Lung (tissue), 11 donors: ENCODE measurements at regions not wholly inside any gene's neighbourhood (a gene's known extent, or its start where the extent isn't known, plus 50 kb on each side); places are given as distances from the start of the nearest gene placed in this dataset.

Experiments
- ATAC-seq: fragments of 200-7000 bp; cut with Tn5 transposase; one replicate; pipeline ENCODE4 v1.9.1; 2020; ENCODE audit warnings: moderate number of reproducible peaks; ENCODE audit not compliant: insufficient read depth, low FRiP score
- DNase-seq, 3 donors: peaks; one replicate each; pipeline ENCODE4 v3.0.0-alpha.2; 2013 to 2017
- H3K27ac ChIP-seq, 2 donors: one replicate each; pipeline ENCODE4 v1.5.1; 2013; ENCODE audit warnings: mild to moderate bottlenecking in 2 of 2, moderate library complexity in 2 of 2, control low read depth in 1 of 2, inconsistent platforms in 1 of 2, low read depth in 1 of 2, low read length in 1 of 2
- H3K27me3 ChIP-seq, 3 donors: one replicate each; pipeline ENCODE4 v1.5.1; 2013; ENCODE audit warnings: low read length in 2 of 3; ENCODE audit not compliant: control insufficient read depth in 3 of 3, insufficient read depth in 3 of 3
- H3K36me3 ChIP-seq, 4 donors: one replicate each; pipeline ENCODE4 v1.5.1; 2013; ENCODE audit warnings: low read length in 4 of 4, mild to moderate bottlenecking in 1 of 4, moderate library complexity in 1 of 4; ENCODE audit not compliant: control insufficient read depth in 4 of 4, insufficient read depth in 4 of 4
- H3K4me1 ChIP-seq, 5 donors: one replicate each; pipeline ENCODE4 v1.5.1; 2013; ENCODE audit warnings: low read length in 5 of 5, mild to moderate bottlenecking in 2 of 5, moderate library complexity in 1 of 5; ENCODE audit not compliant: control insufficient read depth in 5 of 5, insufficient read depth in 5 of 5
- H3K4me3 ChIP-seq: one replicate; pipeline ENCODE4 v1.5.1; 2013; ENCODE audit warnings: mild to moderate bottlenecking, control low read depth, moderate library complexity
- H3K9ac ChIP-seq, 2 donors: one replicate each; pipeline ENCODE4 v1.5.1; 2013; ENCODE audit warnings: low read length in 2 of 2, control low read depth in 1 of 2; ENCODE audit not compliant: insufficient read depth in 1 of 2
- H3K9me3 ChIP-seq, 4 donors: one replicate each; pipeline ENCODE4 v1.5.1; 2013; ENCODE audit warnings: low read length in 3 of 4, mild to moderate bottlenecking in 1 of 4, moderate library complexity in 1 of 4; ENCODE audit not compliant: control insufficient read depth in 4 of 4, insufficient read depth in 3 of 4
- CTCF ChIP-seq: IDR thresholded peaks from 2 replicates; pipeline ENCODE4 v1.5.1; 2012; ENCODE audit warnings: mild to moderate bottlenecking; ENCODE audit errors: control extremely low read depth, extremely low read depth
- WGBS, 2 donors: extraction: QIAGEN DNeasy Blood & Tissue Kit; methylation state at CpG; one replicate each; pipeline ENCODE4 v1.1.7; 2013; 5-methylcytosine and 5-hydroxymethylcytosine counted together
- donor health status: control.
- donor health status: control.
- donor health status: Bipolar disorder and iron deficiency.
- donor health status: healthy.
- donor health status: DM: yes; HTN: yes; CAD: no.

GRCh38 chr12:68498736-68499135, 112.0 kb upstream of the RAP1B start:
- no peak for TF ChIP-seq CTCF
- Histone ChIP-seq H3K4me3 (no peak overlapping the region), H3K27ac (no peak overlapping the region), H3K9me3 (no peaks in the 10 kb centered on the region), H3K36me3 (no peaks in the 10 kb centered on the region), H3K27me3 (no peaks in the 10 kb centered on the region), H3K9ac (no peak overlapping the region), H3K4me1 (peaks cover 0 to 3% (median 0%) of the 10 kb centered on the region in 5 donors)
- 95 to 96% methylated on average over 4 of the region's 4 CpGs for WGBS, 2 donors
- DNase-seq (no peak), ATAC-seq (no peak)

GRCh38 chr12:68499616-68500015, 111.1 kb upstream of the RAP1B start:
- peaks cover 0 to 3% (median 0%) of the 10 kb centered on the region in 5 donors for H3K4me1 ChIP-seq
- no peaks in the 10 kb centered on the region for H3K9me3 ChIP-seq
- TF ChIP-seq CTCF = no peak
- H3K27me3 ChIP-seq = no peaks in the 10 kb centered on the region
- 89 to 100% methylated on average over 1 of the region's 1 CpG for WGBS, 2 donors
- H3K9ac ChIP-seq = no peak overlapping the region
- no peak for ATAC-seq
- no peak for DNase-seq
- H3K27ac ChIP-seq = no peak overlapping the region
- H3K4me3 ChIP-seq = no peak overlapping the region
- H3K36me3 ChIP-seq = no peaks in the 10 kb centered on the region

- Histone ChIP-seq H3K9ac (no peak overlapping the region), H3K4me3 (no peak overlapping the region), H3K27me3 (no peaks in the 10 kb centered on the region), H3K27ac (no peak overlapping the region), H3K9me3 (no peaks in the 10 kb centered on the region), H3K36me3 (no peaks in the 10 kb centered on the region), H3K4me1 (peaks cover 0 to 2% (median 0%) of the 10 kb centered on the region in 5 donors)
- DNase-seq (no peak), ATAC-seq (no peak)
- whole genome bisulfite sequencing, 2 donors = 75 to 82% methylated on average over 3 of the region's 3 CpGs
- no peak for TF ChIP-seq CTCF
Observed at GRCh38 chr12:68501226-68501625, 109.5 kb upstream of the RAP1B start.

GRCh38 chr12:68505970-68506369, 104.7 kb upstream of the RAP1B start:
- Histone ChIP-seq H3K9me3 (no peaks in the 10 kb centered on the region), H3K27ac (no peak overlapping the region), H3K36me3 (no peaks in the 10 kb centered on the region), H3K9ac (no peak overlapping the region), H3K27me3 (no peaks in the 10 kb centered on the region), H3K4me3 (no peak overlapping the region), H3K4me1 (no peaks in the 10 kb centered on the region)
- ATAC-seq (no peak), DNase-seq (no peak)
- TF ChIP-seq CTCF = no peak
- 65 to 82% methylated on average over 1 of the region's 1 CpG for WGBS, 2 donors
